GM20000 (cell line): ENCODE measurements at regions not wholly inside any gene's neighbourhood (a gene's known extent, or its start where the extent isn't known, plus 50 kb on each side); places are given as distances from the start of the nearest gene placed in this dataset.

Source experiments
- DNase-seq: peaks from one replicate; pipeline ENCODE4 v3.0.0; 2012; ENCODE audit warnings: low spot score
- CTCF ChIP-seq: IDR thresholded peaks from 2 replicates; pipeline ENCODE4 v1.5.1; 2012; ENCODE audit warnings: mild to moderate bottlenecking, control low read depth; ENCODE audit errors: extremely low read depth, missing control alignments

- TF ChIP-seq CTCF, result no peak
- no peak for DNase-seq
These were observed 347.7 kb upstream of the TGFBR2 start for GRCh38 chr3:30258426-30259392.

- no peak for TF ChIP-seq CTCF
- DNase-seq, result no peak
These were observed 346.7 kb upstream of the TGFBR2 start for GRCh38 chr3:30259730-30260129.

GRCh38 chr3:30260762-30261161 is 345.6 kb upstream of the TGFBR2 start:
- DNase-seq, result no peak
- TF ChIP-seq CTCF, result no peak

- no peak for TF ChIP-seq CTCF
- DNase-seq, result no peak
These were observed 343.0 kb upstream of the TGFBR2 start for GRCh38 chr3:30263238-30263924.

- TF ChIP-seq CTCF, result no peak
- DNase-seq, result no peak
These were observed 342.5 kb upstream of the TGFBR2 start for GRCh38 chr3:30263925-30264313.

GRCh38 chr3:30266524-30266923 is 339.9 kb upstream of the TGFBR2 start:
- DNase-seq, result no peak
- TF ChIP-seq CTCF, result no peak

GRCh38 chr3:30268288-30268687 is 338.1 kb upstream of the TGFBR2 start:
- no peak for DNase-seq
- TF ChIP-seq CTCF, result no peak
